Stimulated activated effector memory CD8-positive, alpha-beta T cell treated with anti-CD3 and anti-CD28 coated beads, Interleukin-12 subunit alpha, Interleukin-12 subunit beta, amount 100 ng/mL, for 72 hours (primary cell): ENCODE measurements at regions not wholly inside any gene's neighbourhood (a gene's known extent, or its start where the extent isn't known, plus 50 kb on each side); places are given as distances from the start of the nearest gene placed in this dataset.

Experiments
- ATAC-seq: fragments of 150-1000 bp; cut with Tn5 transposase; 2 replicates; pipeline ENCODE4 v1.10.0; 2021
- DNase-seq, 2 donors: peaks; one replicate each; pipeline ENCODE4 v3.0.0; 2021 to 2022; ENCODE audit warnings: low spot score in 2 of 2
- H3K27ac Mint-ChIP-seq: one replicate; pipeline ENCODE4 v1.8.0; 2022; ENCODE audit warnings: mild to moderate bottlenecking, mixed read lengths
- H3K36me3 Mint-ChIP-seq: one replicate; pipeline ENCODE4 v1.8.0; 2022; ENCODE audit warnings: mild to moderate bottlenecking, mixed read lengths
- H3K4me1 Mint-ChIP-seq: one replicate; pipeline ENCODE4 v1.8.0; 2022; ENCODE audit warnings: mixed read lengths
- H3K4me3 Mint-ChIP-seq: one replicate; pipeline ENCODE4 v1.8.0; 2022; ENCODE audit warnings: mild to moderate bottlenecking, mixed read lengths
- H3K9me3 Mint-ChIP-seq: one replicate; pipeline ENCODE4 v1.8.0; 2022; ENCODE audit warnings: mixed read lengths

DNA sequence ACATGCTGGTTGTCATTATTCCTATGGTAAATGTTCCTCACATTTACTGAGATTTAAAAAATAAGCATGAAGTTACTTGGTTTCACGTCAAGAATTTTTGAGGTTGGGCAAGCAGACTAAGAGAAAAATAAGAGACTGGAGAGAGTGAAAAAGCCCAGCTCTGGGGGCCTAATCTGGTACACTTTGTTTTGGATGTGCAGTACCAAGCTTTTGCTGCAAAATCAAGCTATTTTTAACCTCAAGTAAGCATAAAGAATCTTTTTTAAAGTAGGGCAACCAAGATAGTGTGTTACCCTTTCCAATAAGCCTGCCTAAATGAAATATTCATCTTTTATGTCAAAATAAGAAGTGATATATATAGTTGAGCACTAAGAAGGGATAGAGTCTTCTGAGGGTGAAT lies 79.4 kb upstream of the ARHGAP20 start:
- Mint-ChIP-seq H3K9me3 (no peaks in the 10 kb centered on the region), H3K4me1 (no peaks in the 10 kb centered on the region), H3K4me3 (no peak overlapping the region), H3K27ac (no peak overlapping the region), H3K36me3 (no peaks in the 10 kb centered on the region)
- ATAC-seq (no peak), DNase-seq (no peak)

DNA sequence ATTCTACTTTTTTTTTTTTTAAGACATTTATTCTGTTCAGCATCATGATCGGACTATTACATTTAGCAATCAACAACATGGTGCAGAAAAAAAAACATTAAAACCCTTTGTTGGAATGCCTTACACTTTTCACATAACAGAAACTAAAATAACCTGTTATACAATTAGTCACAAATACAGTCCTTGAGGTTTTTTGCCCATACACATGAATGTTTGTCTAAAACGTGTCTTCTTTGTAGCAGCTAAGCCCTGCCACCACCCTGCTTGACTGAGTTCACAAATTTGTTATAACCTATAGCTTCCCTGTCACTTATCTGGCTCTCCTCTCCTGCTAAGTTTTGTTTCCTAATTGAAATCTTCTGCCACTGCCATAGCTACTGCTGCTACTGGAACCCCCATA lies 75.4 kb upstream of the ARHGAP20 start:
- Mint-ChIP-seq H3K4me3 (no peak overlapping the region), H3K9me3 (no peaks in the 10 kb centered on the region), H3K4me1 (no peaks in the 10 kb centered on the region), H3K27ac (no peak overlapping the region), H3K36me3 (no peaks in the 10 kb centered on the region)
- ATAC-seq (no peak), DNase-seq (no peak)

DNA sequence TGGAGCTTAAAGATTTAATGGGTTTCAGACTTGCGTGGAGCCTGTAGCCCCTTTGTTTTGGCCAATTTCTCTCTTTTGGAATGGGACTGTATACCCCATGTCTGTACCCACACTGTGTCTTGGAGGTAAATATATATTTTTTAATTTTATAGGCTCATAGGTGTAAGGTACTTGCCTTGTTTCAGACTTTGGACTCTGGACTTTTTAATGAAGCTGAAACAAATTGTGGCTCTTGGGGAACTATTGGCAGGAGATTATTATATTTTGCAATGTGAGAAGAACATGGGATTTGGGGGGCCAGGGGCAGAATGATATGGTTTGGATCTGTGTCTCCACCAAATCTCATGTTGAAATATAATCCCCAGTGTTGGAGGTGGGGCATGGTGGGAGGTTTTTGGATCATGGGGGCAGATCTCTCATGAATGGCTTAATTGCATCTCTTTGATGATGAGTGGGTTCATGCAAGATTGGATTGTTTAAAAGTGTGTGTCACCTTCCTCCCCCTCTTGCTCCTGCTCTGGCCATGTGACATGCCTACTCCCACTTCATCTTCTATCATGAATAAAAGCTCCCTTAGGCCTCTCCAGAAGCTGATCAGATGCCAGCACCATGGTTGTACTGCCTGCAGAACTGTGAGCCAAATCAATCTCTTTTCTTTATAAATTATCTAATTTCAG lies 74.1 kb upstream of the ARHGAP20 start:
- Mint-ChIP-seq H3K9me3 (no peaks in the 10 kb centered on the region), H3K4me3 (no peak overlapping the region), H3K27ac (no peak overlapping the region), H3K36me3 (no peaks in the 10 kb centered on the region), H3K4me1 (no peaks in the 10 kb centered on the region)
- ATAC-seq = no peak
- DNase-seq = no peak

DNA sequence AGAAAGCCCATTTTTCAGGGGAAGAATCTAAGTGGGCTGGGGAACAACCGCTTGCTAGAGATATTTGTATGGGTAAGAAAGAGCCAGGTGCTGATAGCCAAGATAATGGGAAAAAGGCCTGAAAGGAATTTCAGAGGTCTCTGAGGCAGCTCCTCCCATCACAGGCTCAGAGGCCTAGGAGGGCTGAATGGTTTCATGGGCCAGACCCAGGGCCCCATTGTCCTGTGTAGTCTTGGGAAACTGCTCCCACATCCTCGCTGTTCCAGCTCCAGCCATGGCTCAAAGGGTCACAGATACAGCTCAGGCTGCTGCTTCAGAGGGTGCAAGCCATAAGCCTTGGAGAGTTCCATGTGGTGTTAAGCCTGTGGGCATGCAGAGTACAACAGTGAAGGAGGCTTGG lies 73.2 kb upstream of the ARHGAP20 start:
- Mint-ChIP-seq H3K27ac (no peak overlapping the region), H3K9me3 (no peaks in the 10 kb centered on the region), H3K4me1 (no peaks in the 10 kb centered on the region), H3K4me3 (no peak overlapping the region), H3K36me3 (no peaks in the 10 kb centered on the region)
- DNase-seq (no peak), ATAC-seq (peak; percentile 32)

DNA sequence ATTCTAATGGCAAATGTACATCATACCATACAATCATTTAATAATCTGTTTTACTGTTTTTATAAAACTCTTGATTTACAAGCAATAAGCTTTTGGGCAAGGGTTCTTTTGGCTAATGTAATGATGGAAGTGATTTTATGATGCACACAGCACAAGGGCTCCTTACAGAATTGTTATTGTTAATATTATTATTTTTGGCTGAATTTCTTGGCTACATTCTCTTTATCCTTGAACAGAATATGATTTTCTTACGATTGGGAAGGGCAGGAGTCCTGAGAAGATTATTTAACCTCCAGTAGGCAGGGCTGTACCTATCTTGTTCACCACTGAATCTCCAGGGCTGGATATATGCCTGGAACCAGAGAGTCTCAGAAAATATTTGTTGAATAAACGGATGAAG lies 70.4 kb upstream of the ARHGAP20 start:
- no peak for ATAC-seq
- no peak overlapping the region for H3K27ac Mint-ChIP-seq
- H3K4me1 Mint-ChIP-seq = no peaks in the 10 kb centered on the region
- H3K9me3 Mint-ChIP-seq = peaks cover 4% of the 10 kb centered on the region
- H3K36me3 Mint-ChIP-seq = no peaks in the 10 kb centered on the region
- DNase-seq = no peak
- H3K4me3 Mint-ChIP-seq = no peak overlapping the region

DNA sequence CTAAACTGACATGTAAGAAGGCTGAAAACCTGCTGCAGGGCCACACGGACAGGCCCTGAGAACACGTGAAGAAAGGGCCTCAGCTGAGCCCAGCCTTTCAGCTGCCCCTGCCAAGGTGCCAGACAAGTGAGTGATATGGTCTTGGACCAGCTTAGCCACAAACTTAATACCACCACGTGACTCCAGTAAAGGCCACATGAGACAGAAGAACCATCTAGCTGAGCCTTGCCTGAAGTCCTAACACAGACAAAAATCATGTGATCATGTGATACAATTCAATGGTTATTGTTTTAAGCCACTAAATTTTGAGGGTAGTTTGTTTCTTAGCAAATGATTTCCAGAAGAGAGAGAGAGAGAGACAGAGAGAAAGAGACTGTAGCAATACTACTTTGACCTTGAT lies 66.9 kb upstream of the ARHGAP20 start:
- Mint-ChIP-seq H3K27ac (no peak overlapping the region), H3K4me3 (no peak overlapping the region), H3K36me3 (no peaks in the 10 kb centered on the region), H3K9me3 (peaks cover 4% of the 10 kb centered on the region), H3K4me1 (no peaks in the 10 kb centered on the region)
- ATAC-seq (no peak), DNase-seq (no peak)

DNA sequence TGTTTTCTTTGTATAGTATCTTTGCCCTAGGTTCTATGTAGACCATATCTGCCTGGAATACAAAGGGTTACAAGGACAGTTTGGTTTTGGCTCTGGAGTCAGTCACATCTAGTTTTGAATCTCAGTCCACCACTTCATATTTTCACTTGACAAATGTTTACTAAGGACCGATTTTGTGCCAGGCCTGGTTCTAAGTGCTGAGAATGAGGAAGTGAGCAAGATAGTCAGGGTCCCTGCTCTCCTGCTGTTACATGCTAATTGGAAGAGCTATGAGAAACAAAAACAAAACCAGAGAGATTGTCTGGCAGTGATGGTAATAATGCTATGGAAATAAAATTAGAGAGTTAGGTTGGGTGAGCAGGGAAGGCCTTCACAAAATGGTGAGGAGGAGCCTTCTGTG lies 66.1 kb upstream of the ARHGAP20 start:
- Mint-ChIP-seq H3K9me3 (peaks cover 4% of the 10 kb centered on the region), H3K27ac (no peak overlapping the region), H3K4me1 (no peaks in the 10 kb centered on the region), H3K4me3 (no peak overlapping the region), H3K36me3 (no peaks in the 10 kb centered on the region)
- DNase-seq (no peak), ATAC-seq (no peak)

DNA sequence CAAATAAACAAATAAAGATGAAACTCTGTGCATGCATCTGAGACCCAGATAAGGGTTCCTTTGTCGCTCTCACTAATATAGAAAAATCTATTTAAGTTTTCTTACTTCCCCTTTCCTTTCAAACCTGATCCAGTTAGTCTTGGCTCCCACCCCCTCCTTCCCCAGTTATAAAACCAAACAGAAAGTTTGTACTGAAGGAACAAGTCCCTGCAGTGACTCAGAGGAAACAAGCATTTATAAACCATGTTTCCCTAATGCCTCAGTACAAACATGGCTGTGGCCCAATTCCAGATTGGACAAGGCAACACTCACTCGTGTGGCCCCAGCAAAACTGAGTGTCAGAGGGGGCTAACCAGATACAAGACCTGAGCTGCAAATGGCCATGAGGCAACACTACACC lies 65.5 kb upstream of the ARHGAP20 start:
- Mint-ChIP-seq H3K36me3 (no peaks in the 10 kb centered on the region), H3K4me3 (no peak overlapping the region), H3K27ac (no peak overlapping the region), H3K4me1 (no peaks in the 10 kb centered on the region), H3K9me3 (peaks cover 4% of the 10 kb centered on the region)
- DNase-seq = no peak
- no peak for ATAC-seq

DNA sequence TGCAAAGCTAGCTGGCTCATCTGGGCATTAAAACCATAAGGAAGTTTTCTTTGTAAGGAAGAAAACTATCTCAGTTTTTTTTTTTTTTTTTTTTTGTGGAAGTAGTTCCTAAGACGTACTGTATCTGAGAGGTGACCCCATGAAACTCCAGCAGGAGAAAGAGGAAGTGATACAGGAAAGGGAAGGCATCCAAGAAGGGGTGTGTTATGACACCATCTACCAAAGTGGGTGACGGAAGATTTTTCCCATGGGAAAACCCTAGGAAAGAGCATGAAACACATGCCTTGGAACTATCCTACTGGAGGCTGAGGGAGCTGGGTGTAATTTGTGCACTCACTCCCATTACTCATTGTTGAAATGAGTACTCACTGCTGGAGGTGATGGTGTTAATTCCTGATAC lies 63.8 kb upstream of the ARHGAP20 start:
- H3K9me3 Mint-ChIP-seq = peaks cover 4% of the 10 kb centered on the region
- no peak overlapping the region for H3K27ac Mint-ChIP-seq
- DNase-seq (no peak), ATAC-seq (no peak)
- no peaks in the 10 kb centered on the region for H3K36me3 Mint-ChIP-seq
- no peak overlapping the region for H3K4me3 Mint-ChIP-seq
- H3K4me1 Mint-ChIP-seq = no peaks in the 10 kb centered on the region

DNA sequence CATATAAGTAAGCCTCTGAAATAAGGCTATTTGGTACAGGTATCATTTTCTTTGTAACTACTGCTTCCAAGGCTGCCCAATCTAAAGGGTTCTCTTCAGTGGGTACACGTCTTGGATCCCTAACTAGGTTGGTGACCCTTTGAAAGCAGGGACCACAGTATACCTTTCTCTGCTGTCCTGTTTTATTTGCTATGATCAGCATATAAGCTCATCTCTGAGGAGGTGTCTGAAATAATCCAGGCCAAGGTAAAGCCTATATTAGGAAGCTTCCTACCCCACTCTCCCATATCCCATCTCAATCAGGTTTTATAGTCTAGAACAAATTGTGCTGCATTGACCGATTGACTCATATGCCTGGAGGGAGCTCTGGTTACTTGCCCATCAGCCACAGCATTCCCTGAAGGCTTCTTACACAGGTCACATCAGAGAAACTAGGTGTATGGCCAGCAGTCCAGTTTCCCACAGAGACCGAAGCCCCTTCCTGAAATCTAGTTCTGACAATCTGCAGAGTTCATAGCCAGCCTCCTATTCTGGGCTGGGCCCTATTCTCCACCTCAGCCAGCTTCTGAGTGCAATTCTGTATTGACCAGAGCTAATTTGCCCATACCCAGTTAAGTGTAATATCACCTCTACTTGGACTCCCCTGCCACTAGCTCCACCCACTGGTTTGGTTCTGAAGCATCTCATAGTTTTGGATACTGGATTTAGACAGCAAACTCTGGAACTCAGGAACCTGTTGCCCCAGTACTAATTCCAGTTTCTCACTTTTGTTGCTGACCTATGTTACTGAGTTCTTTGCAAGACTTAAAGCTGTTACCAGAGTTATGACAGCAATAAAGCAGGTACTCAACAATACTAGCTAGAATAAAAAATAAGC lies 62.1 kb upstream of the ARHGAP20 start:
- H3K4me1 Mint-ChIP-seq = peaks cover 5% of the 10 kb centered on the region
- no peaks in the 10 kb centered on the region for H3K36me3 Mint-ChIP-seq
- peaks cover 4% of the 10 kb centered on the region for H3K9me3 Mint-ChIP-seq
- no peak overlapping the region for H3K4me3 Mint-ChIP-seq
- DNase-seq (no peak), ATAC-seq (no peak)
- no peak overlapping the region for H3K27ac Mint-ChIP-seq

DNA sequence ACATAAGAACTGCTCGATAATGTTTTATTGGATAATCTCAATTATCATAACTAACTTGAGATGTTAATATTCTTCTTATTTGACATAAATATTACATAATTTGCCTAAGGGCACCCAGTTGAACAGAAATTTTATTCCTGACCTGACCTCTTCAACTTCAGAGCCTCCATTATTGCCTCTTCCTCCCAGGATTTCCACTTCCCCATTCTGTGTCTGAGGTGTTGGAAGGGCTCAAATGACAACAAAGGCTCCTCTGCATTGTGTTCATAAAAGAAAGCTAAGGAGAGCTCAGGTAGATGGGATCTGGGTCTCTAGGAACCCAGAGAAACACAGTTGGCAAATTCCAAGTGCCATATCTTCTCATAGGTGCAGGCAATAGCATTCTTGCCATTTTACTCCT lies 61.2 kb upstream of the ARHGAP20 start:
- H3K36me3 Mint-ChIP-seq = no peaks in the 10 kb centered on the region
- no peak for DNase-seq
- peaks cover 6% of the 10 kb centered on the region for H3K4me1 Mint-ChIP-seq

DNA sequence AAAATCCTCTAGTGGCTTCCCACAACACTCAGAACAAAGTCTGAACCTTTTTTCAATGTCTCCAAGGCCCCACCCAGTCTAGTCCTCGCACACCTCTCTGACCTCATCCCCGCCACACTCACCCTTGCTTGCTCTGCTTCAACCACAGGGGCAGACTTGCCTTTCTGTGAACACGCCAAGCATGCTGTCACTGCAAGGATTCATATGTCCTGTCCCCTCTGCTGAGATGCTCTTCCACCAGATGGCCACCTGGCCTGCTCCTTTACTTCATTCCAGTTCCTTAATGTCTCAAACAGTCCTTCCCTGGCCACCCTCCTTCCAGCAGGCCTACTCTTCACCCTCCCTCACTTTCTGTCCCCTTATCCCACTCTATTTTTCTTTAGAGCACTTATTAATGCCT lies 60.6 kb upstream of the ARHGAP20 start:
- H3K36me3 Mint-ChIP-seq = no peaks in the 10 kb centered on the region
- no peak overlapping the region for H3K27ac Mint-ChIP-seq
- DNase-seq (no peak), ATAC-seq (peak; percentile 8)
- no peak overlapping the region for H3K4me3 Mint-ChIP-seq
- peaks cover 6% of the 10 kb centered on the region for H3K4me1 Mint-ChIP-seq
- no peaks in the 10 kb centered on the region for H3K9me3 Mint-ChIP-seq

More for the DNA sequence above, 61.2 kb upstream of the ARHGAP20 start:
- Mint-ChIP-seq H3K9me3 (peaks cover 1% of the 10 kb centered on the region), H3K27ac (no peak overlapping the region), H3K4me3 (no peak overlapping the region)
- ATAC-seq = no peak

DNA sequence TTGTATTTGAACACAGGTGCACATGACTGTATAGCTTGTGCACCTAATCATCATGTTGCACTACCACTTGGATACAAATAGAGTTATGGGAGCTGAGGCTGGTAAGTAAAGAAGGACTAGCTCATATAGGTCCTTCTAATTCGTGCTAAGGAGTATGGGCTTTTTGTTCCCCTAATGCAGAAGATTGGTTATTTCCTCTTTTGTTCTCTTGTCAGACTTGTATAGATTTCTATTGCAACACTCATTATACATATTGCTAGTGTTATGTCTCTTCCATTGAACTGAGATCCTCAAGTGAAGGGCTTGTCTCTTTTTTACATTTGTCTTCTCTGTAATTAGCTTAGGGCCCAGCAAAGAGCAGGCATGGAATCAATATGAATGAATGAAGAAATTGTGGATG lies 54.1 kb upstream of the ARHGAP20 start:
- ATAC-seq = no peak

DNA sequence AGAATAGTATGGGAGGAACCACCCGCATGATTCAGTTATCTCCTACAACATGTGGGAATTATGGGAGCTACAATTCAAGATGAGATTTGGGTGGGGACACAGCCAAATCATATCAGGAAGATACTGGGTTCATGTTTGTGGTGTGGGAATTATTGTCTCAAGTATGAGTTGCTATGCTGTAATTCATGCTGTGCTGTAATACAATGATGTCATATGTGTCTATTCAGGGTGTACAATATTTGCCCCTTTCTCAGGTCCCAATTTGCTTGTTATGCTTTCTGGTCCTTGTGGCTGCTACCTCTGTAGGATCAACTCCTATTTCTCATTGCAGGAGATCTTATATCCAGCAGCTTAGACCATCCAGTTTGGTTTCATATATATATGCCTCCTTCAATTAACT lies 52.2 kb upstream of the ARHGAP20 start:
- no peak for DNase-seq
- H3K27ac Mint-ChIP-seq = no peak overlapping the region
- no peaks in the 10 kb centered on the region for H3K9me3 Mint-ChIP-seq
- ATAC-seq = no peak
- no peak overlapping the region for H3K4me3 Mint-ChIP-seq
- no peaks in the 10 kb centered on the region for H3K36me3 Mint-ChIP-seq
- H3K4me1 Mint-ChIP-seq = peaks cover 2% of the 10 kb centered on the region

More for the DNA sequence above, 54.1 kb upstream of the ARHGAP20 start:
- no peak for DNase-seq
- H3K36me3 Mint-ChIP-seq = no peaks in the 10 kb centered on the region
- peaks cover 6% of the 10 kb centered on the region for H3K4me1 Mint-ChIP-seq
- no peaks in the 10 kb centered on the region for H3K9me3 Mint-ChIP-seq
- H3K4me3 Mint-ChIP-seq = no peak overlapping the region
- no peak overlapping the region for H3K27ac Mint-ChIP-seq

DNA sequence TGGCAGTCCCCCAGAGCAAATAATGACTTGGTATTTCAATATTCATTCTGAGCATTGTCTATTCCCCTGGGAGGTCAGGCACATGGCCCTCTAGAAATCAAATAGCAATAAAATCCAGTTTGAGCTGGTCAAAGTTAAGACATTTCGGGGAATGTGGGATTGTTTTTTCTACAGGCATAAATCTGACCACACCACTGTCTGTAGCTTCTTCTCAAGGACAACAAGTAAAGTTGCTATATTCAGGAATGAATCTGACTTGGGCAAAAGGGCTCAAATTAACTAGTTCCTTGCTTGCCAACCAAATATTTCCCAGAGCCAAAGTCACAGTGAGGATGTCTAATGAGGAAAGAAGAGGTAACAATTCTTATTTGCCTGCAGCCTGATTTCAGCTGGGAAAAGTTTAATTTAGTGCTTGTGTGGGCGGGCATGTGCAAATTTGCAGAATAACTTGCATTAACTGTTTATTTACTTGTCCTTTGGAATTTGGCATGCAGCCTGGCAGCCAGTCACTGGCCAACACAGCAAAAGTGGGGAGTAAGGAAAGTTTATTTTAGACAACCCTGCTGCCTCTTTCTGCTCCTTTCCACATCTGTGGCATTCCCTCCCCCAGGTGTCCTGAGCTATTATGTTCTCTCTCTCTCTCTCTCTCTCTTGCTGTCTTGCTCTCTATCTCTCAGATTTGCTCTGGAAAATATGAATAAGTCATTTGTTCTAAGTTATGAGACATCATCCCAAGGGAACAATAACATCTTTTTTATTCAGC lies 51.2 kb upstream of the ARHGAP20 start:
- Mint-ChIP-seq H3K9me3 (no peaks in the 10 kb centered on the region), H3K36me3 (no peaks in the 10 kb centered on the region), H3K27ac (no peak overlapping the region), H3K4me1 (no peaks in the 10 kb centered on the region), H3K4me3 (no peak overlapping the region)
- DNase-seq = no peak
- no peak for ATAC-seq

DNA sequence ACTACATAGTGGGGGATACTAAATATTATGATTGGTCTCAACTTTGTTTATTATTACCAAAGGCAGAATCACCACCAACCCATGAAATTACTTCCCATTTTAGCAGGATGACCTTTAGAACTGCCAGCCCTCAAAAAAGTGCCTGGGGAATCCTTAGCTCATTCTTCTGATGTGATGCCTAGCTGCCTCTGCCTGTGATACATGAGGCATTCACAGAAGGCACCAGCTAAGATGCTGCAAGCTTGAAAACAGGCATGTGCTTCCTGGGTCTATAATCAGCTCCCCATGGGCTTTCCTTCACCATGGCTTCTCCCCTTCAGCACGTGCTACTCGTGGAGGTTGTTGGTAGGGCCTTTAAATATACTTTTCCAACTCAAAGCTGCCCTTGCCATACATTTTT lies 50.4 kb upstream of the ARHGAP20 start:
- H3K4me3 Mint-ChIP-seq = no peak overlapping the region
- no peaks in the 10 kb centered on the region for H3K36me3 Mint-ChIP-seq
- DNase-seq (no peak), ATAC-seq (no peak)
- no peak overlapping the region for H3K27ac Mint-ChIP-seq
- H3K4me1 Mint-ChIP-seq = no peaks in the 10 kb centered on the region
- H3K9me3 Mint-ChIP-seq = no peaks in the 10 kb centered on the region
